ENCODE measurements at regions not wholly inside any gene's neighbourhood (a gene's known extent, or its start where the extent isn't known, plus 50 kb on each side); places are given as distances from the start of the nearest gene placed in this dataset.

DNA sequence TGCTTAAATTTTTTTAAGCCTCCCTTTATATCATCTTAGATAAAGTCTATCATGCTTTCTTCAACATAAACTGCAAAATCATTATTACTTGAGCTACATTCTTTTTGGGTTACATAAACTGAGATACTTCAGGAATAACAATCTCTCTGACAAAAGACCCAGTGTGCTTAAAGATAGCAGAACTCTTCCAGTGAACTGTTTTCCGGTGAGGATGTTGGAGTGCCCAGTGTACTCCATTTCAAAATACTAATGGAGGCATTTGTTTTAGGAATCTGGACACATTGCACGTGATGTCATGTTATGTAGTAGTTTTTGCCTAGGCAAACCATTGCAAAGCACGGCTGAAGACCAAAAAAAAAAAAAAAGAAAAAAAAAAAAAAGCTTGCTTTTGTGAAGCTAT, 388.2 kb upstream of the CELF2 start:
- Histone ChIP-seq H3K9me3 (ENCODE audit: control insufficient read depth in 1 of 2, insufficient read depth in 1 of 2, low read depth in 1 of 2, low read length in 2 of 2) (peaks cover 14 to 15% of the 10 kb centered on the region in 2 experiments; a peak in 2 of 4 replicates), H3K9me2 (ENCODE audit: insufficient read depth) (no peaks in the 10 kb centered on the region), H3K27ac (ENCODE audit: low read depth, low read length) (no peak overlapping the region), H3K27me3 (ENCODE audit: insufficient read depth, low read length) (no peaks in the 10 kb centered on the region), H2AFZ (ENCODE audit: low read depth, low read length, poor library complexity, severe bottlenecking) (no peak overlapping the region), H3K36me3 (ENCODE audit: control insufficient read depth in 1 of 2, insufficient read depth in 2 of 2, low read length in 2 of 2) (no peaks in the 10 kb centered on the region), H3K9ac (ENCODE audit: low read length) (no peak overlapping the region), H3K4me2 (ENCODE audit: low read length) (no peak overlapping the region), H3K79me2 (ENCODE audit: insufficient read depth, low read length) (no peaks in the 10 kb centered on the region), H3K4me3 (replicated peaks in 1 of 2; ENCODE audit: low read depth in 1 of 2, low read length in 2 of 2) (no peak overlapping the region), H3K4me1 (ENCODE audit: control insufficient read depth in 1 of 2, insufficient read depth in 2 of 2, low read length in 2 of 2) (no peaks in the 10 kb centered on the region), H4K20me1 (ENCODE audit: insufficient read depth) (no peaks in the 10 kb centered on the region)
- TF ChIP-seq CBX3 (IDR thresholded peaks at IDR 0.05; ENCODE audit: low read depth) (no peak), TCF7L2 (IDR thresholded peaks at IDR 0.05; ENCODE audit: borderline replicate concordance, extremely low read depth, insufficient read depth, insufficient read length) (no peak)
- RAD21 ChIA-PET (ENCODE audit: low non-redundant PET in 1 of 2, low total read pairs in 2 of 2, uncharacterized antibody in 2 of 2, unreplicated experiment in 2 of 2): no interaction called here
- BruUV-seq (replicated peaks): no TSS peak
- CTCF ChIA-PET: no interaction called here
- POLR2A ChIA-PET: no interaction called here
- ATAC-seq (no peak), DNase-seq (ENCODE audit: low read depth, low spot score) (no peak)
- intact Hi-C loops (cut with micrococcal nuclease): no loop called here

DNA sequence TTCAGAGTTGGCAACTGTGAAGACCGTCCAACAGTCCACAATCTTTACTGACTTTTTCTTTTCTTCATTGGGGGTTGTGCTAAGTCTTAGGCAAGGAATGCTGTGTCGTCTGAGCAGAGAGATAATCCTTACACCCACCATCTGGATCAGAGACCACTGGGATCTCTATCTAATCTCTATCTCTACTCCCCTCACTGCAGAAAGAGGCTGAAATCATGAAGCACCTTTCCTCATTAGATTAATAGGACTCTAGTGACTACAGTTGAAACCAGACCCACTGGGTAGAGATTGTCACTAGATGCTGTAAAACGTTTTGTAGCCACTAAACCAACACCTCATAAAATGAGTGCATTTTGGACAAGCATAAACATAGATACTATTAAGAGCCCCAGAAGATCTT, 387.4 kb upstream of the CELF2 start:
- H2AFZ ChIP-seq (ENCODE audit: low read depth, low read length, poor library complexity, severe bottlenecking): no peak overlapping the region
- CTCF ChIA-PET: no interaction called here
- no peak overlapping the region for H3K9ac ChIP-seq (ENCODE audit: low read length)
- H3K27ac ChIP-seq (ENCODE audit: low read depth, low read length): no peak overlapping the region
- H3K36me3 ChIP-seq (ENCODE audit: control insufficient read depth in 1 of 2, insufficient read depth in 2 of 2, low read length in 2 of 2): no peaks in the 10 kb centered on the region
- RAD21 ChIA-PET (ENCODE audit: low non-redundant PET in 1 of 2, low total read pairs in 2 of 2, uncharacterized antibody in 2 of 2, unreplicated experiment in 2 of 2): no interaction called here
- TF ChIP-seq POLR2A (IDR thresholded peaks at IDR 0.05; ENCODE audit: borderline replicate concordance, extremely low read depth, insufficient read depth, insufficient read length) (no peak), SRF (IDR thresholded peaks at IDR 0.05; ENCODE audit: low read depth) (no peak), SP1 (IDR thresholded peaks at IDR 0.05; ENCODE audit: low read depth) (no peak), JUND (IDR thresholded peaks at IDR 0.05) (no peak), CEBPB (IDR thresholded peaks at IDR 0.05; ENCODE audit: low read depth) (no peak), ZFX (IDR thresholded peaks at IDR 0.05) (no peak), EZH2 (IDR thresholded peaks at IDR 0.05) (no peak), EGR1 (IDR thresholded peaks at IDR 0.05; ENCODE audit: low read depth) (no peak), ZNF274 (IDR thresholded peaks at IDR 0.05; ENCODE audit: low read depth, low read length) (no peak)
- TF ChIP-seq, protein P1, sequence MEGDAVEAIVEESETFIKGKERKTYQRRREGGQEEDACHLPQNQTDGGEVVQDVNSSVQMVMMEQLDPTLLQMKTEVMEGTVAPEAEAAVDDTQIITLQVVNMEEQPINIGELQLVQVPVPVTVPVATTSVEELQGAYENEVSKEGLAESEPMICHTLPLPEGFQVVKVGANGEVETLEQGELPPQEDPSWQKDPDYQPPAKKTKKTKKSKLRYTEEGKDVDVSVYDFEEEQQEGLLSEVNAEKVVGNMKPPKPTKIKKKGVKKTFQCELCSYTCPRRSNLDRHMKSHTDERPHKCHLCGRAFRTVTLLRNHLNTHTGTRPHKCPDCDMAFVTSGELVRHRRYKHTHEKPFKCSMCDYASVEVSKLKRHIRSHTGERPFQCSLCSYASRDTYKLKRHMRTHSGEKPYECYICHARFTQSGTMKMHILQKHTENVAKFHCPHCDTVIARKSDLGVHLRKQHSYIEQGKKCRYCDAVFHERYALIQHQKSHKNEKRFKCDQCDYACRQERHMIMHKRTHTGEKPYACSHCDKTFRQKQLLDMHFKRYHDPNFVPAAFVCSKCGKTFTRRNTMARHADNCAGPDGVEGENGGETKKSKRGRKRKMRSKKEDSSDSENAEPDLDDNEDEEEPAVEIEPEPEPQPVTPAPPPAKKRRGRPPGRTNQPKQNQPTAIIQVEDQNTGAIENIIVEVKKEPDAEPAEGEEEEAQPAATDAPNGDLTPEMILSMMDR (IDR thresholded peaks at IDR 0.05 in 2 of 3, conservative IDR thresholded peaks at IDR 0.05 in 1 of 3; ENCODE audit: borderline replicate concordance in 1 of 3, insufficient read depth in 1 of 3, low read depth in 2 of 3, low read length in 2 of 3): no peak
- TF ChIP-seq, protein P2, sequence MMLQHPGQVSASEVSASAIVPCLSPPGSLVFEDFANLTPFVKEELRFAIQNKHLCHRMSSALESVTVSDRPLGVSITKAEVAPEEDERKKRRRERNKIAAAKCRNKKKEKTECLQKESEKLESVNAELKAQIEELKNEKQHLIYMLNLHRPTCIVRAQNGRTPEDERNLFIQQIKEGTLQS (IDR thresholded peaks at IDR 0.05): no peak
- H4K20me1 ChIP-seq (ENCODE audit: insufficient read depth): no peaks in the 10 kb centered on the region
- no peak for ATAC-seq
- POLR2A ChIA-PET: no interaction called here
- no peaks in the 10 kb centered on the region for H3K4me1 ChIP-seq (ENCODE audit: control insufficient read depth in 1 of 2, insufficient read depth in 2 of 2, low read length in 2 of 2)
- H3K27me3 ChIP-seq (ENCODE audit: insufficient read depth, low read length): no peaks in the 10 kb centered on the region
- no peak overlapping the region for H3K4me2 ChIP-seq (ENCODE audit: low read length)
- intact Hi-C loops (cut with micrococcal nuclease): no loop called here
- no peak for DNase-seq (ENCODE audit: low read depth, low spot score)
- no peaks in the 10 kb centered on the region for H3K79me2 ChIP-seq (ENCODE audit: insufficient read depth, low read length)
- no TSS peak for BruUV-seq (replicated peaks)
- no peak overlapping the region for H3K4me3 ChIP-seq (replicated peaks in 1 of 2; ENCODE audit: low read depth in 1 of 2, low read length in 2 of 2)
- H3K9me3 ChIP-seq (ENCODE audit: control insufficient read depth in 1 of 2, insufficient read depth in 1 of 2, low read depth in 1 of 2, low read length in 2 of 2): peaks cover 13 to 15% of the 10 kb centered on the region in 2 experiments; a peak in 2 of 4 replicates
- no peaks in the 10 kb centered on the region for H3K9me2 ChIP-seq (ENCODE audit: insufficient read depth)

Data from HCT116 (cell line).